ENCODE measurements at regions not wholly inside any gene's neighbourhood (a gene's known extent, or its start where the extent isn't known, plus 50 kb on each side); places are given as distances from the start of the nearest gene placed in this dataset.
"Not testable (repeated sequence)": the region's sequence is repeated elsewhere in the genome, so short reads cannot be mapped to it uniquely, and the experiment has no call there.

DNA sequence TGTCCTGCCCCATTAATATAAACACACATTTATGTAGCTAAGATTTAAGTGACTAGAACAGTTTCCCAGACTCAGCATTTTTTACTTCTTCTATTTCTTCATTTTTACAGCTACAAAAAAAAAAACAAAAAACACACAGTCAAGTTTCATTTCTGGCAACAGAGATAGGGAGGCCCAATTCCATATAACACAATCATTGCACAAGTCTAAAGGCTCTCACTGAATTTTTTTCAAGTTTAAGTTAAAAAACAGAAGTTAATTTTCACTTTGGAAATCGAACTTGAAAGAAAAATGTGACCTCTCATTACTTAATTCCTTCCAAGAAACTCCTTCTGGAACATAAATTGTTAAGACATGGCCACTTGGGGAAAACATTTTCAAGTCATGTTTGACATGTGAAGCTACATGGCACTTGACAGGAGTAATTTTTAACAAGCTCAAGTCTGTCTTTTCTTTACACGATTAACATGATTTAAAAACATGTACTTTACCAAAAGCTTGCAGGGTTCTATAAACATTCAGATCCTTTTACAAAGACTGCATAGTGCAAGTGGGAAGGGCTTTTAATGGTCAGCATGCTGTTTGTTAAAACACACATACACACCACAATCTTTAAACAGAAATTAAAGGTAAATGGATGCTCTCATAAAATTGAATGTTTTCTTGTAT is 100.1 kb upstream of the CCDC28A start:
- TF ChIP-seq, protein P1, sequence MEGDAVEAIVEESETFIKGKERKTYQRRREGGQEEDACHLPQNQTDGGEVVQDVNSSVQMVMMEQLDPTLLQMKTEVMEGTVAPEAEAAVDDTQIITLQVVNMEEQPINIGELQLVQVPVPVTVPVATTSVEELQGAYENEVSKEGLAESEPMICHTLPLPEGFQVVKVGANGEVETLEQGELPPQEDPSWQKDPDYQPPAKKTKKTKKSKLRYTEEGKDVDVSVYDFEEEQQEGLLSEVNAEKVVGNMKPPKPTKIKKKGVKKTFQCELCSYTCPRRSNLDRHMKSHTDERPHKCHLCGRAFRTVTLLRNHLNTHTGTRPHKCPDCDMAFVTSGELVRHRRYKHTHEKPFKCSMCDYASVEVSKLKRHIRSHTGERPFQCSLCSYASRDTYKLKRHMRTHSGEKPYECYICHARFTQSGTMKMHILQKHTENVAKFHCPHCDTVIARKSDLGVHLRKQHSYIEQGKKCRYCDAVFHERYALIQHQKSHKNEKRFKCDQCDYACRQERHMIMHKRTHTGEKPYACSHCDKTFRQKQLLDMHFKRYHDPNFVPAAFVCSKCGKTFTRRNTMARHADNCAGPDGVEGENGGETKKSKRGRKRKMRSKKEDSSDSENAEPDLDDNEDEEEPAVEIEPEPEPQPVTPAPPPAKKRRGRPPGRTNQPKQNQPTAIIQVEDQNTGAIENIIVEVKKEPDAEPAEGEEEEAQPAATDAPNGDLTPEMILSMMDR (conservative IDR thresholded peaks at IDR 0.05), result no peak
- Mint-ChIP-seq H3K27ac (peak overlapping the region; percentile 14), H3K36me3 (no peaks in the 10 kb centered on the region), H3K9me3 (no peaks in the 10 kb centered on the region), H3K27me3 (no peaks in the 10 kb centered on the region), H3K4me3 (no peak overlapping the region), H3K4me1 (ENCODE audit: unreplicated experiment) (peaks cover 3% of the 10 kb centered on the region)
- DNase-seq (ENCODE audit: extremely low spot score, unreplicated experiment), result no peak

DNA sequence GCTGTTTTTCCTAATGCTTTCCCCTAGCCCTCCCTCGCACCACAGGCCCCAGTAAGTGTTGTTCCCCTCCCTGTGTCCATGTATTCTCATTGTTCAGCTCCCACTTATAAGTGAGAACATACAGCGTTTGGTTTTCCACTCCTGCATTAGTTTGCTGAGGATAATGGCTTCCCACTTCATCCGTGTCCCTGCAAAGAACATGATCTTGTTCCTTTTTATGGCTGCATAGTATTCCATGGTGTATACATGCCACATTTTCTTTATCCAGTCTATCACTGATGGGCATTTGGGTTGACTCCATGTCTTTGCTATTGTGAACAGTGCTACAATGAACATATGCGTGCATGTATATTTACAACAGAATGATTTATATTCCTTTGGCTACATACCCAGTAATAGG is 99.1 kb upstream of the CCDC28A start:
- not testable (repeated sequence) for H3K27ac Mint-ChIP-seq; H3K27me3 Mint-ChIP-seq; H3K36me3 Mint-ChIP-seq; H3K4me1 Mint-ChIP-seq (ENCODE audit: unreplicated experiment); DNase-seq (ENCODE audit: extremely low spot score, unreplicated experiment); H3K9me3 Mint-ChIP-seq; H3K4me3 Mint-ChIP-seq

DNA sequence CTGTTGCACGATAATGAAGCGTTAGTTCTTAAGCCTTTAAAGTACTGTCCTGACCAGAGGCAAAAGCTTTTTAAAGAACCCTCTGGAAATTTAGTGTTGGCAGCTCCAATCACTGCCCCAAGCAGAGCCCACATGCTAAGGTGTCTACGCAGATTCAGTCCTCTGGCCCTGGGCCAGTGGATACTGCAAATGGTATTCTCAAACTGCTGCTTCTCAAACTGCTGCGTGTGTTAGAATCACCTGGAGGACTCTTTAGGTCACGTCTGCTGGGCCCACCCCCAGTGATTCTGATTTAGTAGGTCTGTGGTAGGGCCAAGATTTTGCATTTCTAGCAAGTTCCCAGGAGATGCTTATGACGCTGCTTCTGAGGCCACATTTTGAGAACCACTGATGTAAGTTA is 96.0 kb upstream of the CCDC28A start:
- Mint-ChIP-seq H3K27ac (no peak overlapping the region), H3K4me1 (ENCODE audit: unreplicated experiment) (peaks cover 10% of the 10 kb centered on the region), H3K36me3 (no peaks in the 10 kb centered on the region), H3K9me3 (no peaks in the 10 kb centered on the region), H3K27me3 (no peaks in the 10 kb centered on the region), H3K4me3 (no peak overlapping the region)
- TF ChIP-seq, protein P1 (conservative IDR thresholded peaks at IDR 0.05), result no peak
- DNase-seq (ENCODE audit: extremely low spot score, unreplicated experiment), result no peak

DNA sequence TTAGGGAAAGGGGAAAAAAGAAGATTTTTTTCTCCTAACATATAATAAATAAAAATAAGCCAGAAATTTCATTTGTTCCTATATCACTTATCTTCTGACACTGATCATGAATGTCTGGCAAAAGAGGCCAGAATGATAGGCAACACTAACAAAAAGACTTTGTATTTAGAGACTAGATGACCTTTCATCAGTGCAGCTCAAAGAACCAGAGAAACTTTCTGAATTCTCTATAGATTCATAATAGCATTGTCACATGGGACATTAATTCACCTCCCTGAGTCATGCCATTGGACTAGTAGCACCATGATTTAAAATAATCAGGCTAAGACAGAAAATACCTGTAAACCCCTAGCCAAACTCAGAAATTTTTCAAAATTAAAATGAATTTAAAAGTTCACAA is 95.4 kb upstream of the CCDC28A start:
- Mint-ChIP-seq H3K4me1 (ENCODE audit: unreplicated experiment) (peaks cover 10% of the 10 kb centered on the region), H3K36me3 (no peaks in the 10 kb centered on the region)
- TF ChIP-seq, protein P1 (conservative IDR thresholded peaks at IDR 0.05), result no peak

DNA sequence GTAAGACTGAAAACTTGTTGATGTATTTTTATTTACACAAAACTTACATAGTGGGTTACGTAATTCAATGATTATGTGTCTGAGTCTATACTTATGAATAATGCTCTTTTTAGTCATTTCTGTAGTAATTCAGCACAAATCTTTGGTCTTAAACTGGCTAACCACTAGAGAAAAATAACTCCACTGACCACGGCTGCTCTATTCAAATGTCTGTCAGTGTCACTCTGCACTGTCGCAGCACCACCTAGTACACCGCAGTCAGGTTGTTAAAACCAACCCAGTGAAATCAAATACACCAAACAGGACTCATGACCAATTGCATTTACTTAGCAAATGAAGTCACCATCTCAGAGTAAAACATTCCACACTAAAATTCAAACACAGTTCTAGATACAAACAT is 93.5 kb upstream of the CCDC28A start:
- Mint-ChIP-seq H3K27ac (no peak overlapping the region), H3K4me1 (ENCODE audit: unreplicated experiment) (peaks cover 6% of the 10 kb centered on the region), H3K4me3 (no peak overlapping the region), H3K36me3 (peaks cover 5% of the 10 kb centered on the region), H3K27me3 (no peaks in the 10 kb centered on the region), H3K9me3 (no peaks in the 10 kb centered on the region)
- no peak for DNase-seq (ENCODE audit: extremely low spot score, unreplicated experiment)
- TF ChIP-seq, protein P1 (conservative IDR thresholded peaks at IDR 0.05), result no peak

More for the DNA sequence above, 95.4 kb upstream of the CCDC28A start:
- H3K27me3 Mint-ChIP-seq, result no peaks in the 10 kb centered on the region
- no peaks in the 10 kb centered on the region for H3K9me3 Mint-ChIP-seq
- no peak for DNase-seq (ENCODE audit: extremely low spot score, unreplicated experiment)
- no peak overlapping the region for H3K4me3 Mint-ChIP-seq
- no peak overlapping the region for H3K27ac Mint-ChIP-seq

DNA sequence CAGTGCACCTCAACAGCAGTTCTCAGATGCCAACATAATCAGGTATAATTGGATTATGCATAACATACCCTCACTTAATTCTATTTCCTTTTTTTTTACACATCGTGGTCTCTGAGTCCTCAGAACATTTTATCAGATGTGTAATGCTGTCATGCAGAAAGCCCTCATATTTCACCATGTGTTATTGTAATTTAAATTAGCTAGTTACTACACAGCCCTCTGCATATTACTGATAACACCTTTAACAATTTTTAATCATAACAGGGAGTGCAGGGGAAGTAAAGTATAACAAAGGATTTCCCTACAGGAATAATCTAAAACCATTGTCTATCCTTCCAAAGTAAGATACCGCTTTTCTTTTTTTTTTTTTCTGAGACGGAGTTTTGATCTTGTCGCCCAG is 91.9 kb upstream of the CCDC28A start:
- H3K9me3 Mint-ChIP-seq, result no peaks in the 10 kb centered on the region
- H3K4me3 Mint-ChIP-seq, result no peak overlapping the region
- peaks cover 5% of the 10 kb centered on the region for H3K36me3 Mint-ChIP-seq
- H3K27ac Mint-ChIP-seq, result no peak overlapping the region
- H3K27me3 Mint-ChIP-seq, result no peaks in the 10 kb centered on the region
- TF ChIP-seq, protein P1 (conservative IDR thresholded peaks at IDR 0.05), result no peak
- no peak for DNase-seq (ENCODE audit: extremely low spot score, unreplicated experiment)
- H3K4me1 Mint-ChIP-seq (ENCODE audit: unreplicated experiment), result peaks cover 6% of the 10 kb centered on the region

Measured in type B pancreatic cell (in vitro differentiated cells).